DOHH2 (cell line): ENCODE measurements at regions not wholly inside any gene's neighbourhood (a gene's known extent, or its start where the extent isn't known, plus 50 kb on each side); places are given as distances from the start of the nearest gene placed in this dataset.

Experiments used
- EZH2phosphoT487 ChIP-seq: fragments of 200-600 bp; sonication (generic); IDR thresholded peaks from 2 replicates; pipeline ENCODE4 v1.6.1; 2017; ENCODE audit warnings: borderline replicate concordance, mild to moderate bottlenecking, antibody characterized with exemption, low read length, moderate library complexity, mixed read lengths
- TF ChIP-seq, protein P1 (sequence below): fragments of 200-600 bp; sonication (generic); IDR thresholded peaks from one replicate; pipeline ENCODE4 v1.5.1; 2014; ENCODE audit warnings: antibody characterized with exemption, mild to moderate bottlenecking, low read depth, low read length; ENCODE audit not compliant: poor library complexity, severe bottlenecking

DNA sequence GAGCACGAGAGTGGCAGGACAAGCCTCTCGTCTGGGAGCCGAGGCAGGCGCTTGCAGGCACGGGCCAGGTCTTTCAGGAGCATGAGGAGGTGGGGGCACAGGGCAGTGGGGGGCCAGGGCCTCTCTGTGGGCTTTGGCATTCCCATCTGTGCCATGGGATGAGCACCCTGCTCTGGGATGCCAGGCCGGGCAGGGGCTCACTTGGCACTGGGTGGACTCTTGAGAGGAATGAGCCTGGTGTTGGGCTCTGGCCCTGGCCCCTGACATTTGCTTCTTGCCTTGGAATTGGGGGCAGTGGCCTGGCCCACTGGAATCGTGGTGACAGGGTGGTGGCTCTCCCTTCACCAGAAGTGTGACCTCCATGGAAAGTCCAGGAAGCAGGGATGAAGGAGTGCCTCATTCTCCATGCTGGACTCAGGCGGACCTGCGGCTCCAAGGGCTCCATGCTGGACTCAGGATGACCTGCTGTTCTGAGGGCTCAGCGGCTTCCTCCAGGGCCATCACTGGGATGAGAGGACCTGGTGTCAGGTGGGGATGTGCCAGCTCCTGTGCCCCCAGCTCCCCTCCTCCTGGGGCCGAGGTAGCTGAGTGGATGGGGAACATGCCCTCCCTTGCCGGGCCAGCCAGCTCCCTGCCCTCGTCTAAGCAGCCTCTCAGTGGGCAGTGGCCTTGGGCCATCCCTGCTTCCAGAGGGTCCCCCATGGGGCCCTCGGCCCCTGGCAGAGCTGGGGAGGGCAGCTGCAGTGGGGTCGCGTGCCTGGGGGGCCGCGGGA is 220.3 kb downstream of the KIF26A start:
- TF ChIP-seq, protein P1, sequence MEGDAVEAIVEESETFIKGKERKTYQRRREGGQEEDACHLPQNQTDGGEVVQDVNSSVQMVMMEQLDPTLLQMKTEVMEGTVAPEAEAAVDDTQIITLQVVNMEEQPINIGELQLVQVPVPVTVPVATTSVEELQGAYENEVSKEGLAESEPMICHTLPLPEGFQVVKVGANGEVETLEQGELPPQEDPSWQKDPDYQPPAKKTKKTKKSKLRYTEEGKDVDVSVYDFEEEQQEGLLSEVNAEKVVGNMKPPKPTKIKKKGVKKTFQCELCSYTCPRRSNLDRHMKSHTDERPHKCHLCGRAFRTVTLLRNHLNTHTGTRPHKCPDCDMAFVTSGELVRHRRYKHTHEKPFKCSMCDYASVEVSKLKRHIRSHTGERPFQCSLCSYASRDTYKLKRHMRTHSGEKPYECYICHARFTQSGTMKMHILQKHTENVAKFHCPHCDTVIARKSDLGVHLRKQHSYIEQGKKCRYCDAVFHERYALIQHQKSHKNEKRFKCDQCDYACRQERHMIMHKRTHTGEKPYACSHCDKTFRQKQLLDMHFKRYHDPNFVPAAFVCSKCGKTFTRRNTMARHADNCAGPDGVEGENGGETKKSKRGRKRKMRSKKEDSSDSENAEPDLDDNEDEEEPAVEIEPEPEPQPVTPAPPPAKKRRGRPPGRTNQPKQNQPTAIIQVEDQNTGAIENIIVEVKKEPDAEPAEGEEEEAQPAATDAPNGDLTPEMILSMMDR = no peak
- no peak for TF ChIP-seq EZH2phosphoT487
